ENCODE measurements at regions not wholly inside any gene's neighbourhood (a gene's known extent, or its start where the extent isn't known, plus 50 kb on each side); places are given as distances from the start of the nearest gene placed in this dataset.

DNA sequence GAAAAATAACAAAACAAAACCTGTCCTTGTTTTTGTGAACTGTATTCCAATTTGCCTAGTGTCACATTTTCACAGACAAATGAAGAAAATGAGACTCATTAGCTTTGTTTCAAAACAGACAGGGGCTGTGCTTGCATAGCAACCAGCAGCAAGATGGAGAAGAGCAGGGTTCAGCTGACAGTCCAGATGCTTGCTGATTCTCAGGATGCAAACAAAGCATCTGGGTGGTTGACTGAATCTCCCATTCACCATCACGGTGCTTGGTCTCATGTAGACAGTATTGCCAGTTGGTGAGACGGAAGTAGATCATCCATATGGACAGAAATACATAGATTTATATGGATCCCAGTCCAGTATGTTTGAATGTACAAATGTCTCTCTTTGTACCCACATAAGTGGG is 326.8 kb downstream of the CCDC85A start:
- peaks cover 19% of the 10 kb centered on the region for H3K9me3 Mint-ChIP-seq
- H3K27ac Mint-ChIP-seq = no peak overlapping the region
- DNase-seq (ENCODE audit: low spot score in 2 of 2, unreplicated experiment in 2 of 2) = no peak
- no peaks in the 10 kb centered on the region for H3K36me3 Mint-ChIP-seq
- TF ChIP-seq, protein P1, sequence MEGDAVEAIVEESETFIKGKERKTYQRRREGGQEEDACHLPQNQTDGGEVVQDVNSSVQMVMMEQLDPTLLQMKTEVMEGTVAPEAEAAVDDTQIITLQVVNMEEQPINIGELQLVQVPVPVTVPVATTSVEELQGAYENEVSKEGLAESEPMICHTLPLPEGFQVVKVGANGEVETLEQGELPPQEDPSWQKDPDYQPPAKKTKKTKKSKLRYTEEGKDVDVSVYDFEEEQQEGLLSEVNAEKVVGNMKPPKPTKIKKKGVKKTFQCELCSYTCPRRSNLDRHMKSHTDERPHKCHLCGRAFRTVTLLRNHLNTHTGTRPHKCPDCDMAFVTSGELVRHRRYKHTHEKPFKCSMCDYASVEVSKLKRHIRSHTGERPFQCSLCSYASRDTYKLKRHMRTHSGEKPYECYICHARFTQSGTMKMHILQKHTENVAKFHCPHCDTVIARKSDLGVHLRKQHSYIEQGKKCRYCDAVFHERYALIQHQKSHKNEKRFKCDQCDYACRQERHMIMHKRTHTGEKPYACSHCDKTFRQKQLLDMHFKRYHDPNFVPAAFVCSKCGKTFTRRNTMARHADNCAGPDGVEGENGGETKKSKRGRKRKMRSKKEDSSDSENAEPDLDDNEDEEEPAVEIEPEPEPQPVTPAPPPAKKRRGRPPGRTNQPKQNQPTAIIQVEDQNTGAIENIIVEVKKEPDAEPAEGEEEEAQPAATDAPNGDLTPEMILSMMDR (IDR thresholded peaks at IDR 0.05; ENCODE audit: unreplicated experiment) = no peak
- no peak overlapping the region for H3K4me3 Mint-ChIP-seq
- no peaks in the 10 kb centered on the region for H3K4me1 Mint-ChIP-seq
- H3K27me3 Mint-ChIP-seq (ENCODE audit: low read depth) = no peaks in the 10 kb centered on the region

DNA sequence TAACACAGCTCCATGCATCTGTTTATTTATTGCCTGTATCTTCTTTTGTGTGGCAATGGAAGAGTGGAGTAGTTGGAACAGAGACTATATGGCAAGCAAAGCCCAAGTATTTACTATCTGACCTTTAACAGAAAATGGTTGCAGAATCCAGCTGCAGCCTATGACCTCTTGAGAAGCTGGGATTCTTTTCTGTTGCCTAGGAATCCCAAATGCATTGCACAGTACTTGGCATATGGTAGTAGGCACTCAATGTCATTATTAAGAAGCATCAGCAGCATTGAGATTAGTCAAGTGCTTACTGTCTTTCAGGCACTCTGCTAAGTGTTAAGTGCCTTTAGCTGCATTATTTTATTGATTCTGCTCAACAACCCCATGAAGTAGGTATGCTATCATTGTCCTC is 331.6 kb downstream of the CCDC85A start:
- Mint-ChIP-seq H3K4me1 (no peaks in the 10 kb centered on the region), H3K27ac (no peak overlapping the region), H3K4me3 (no peak overlapping the region), H3K9me3 (peaks cover 14% of the 10 kb centered on the region), H3K36me3 (no peaks in the 10 kb centered on the region), H3K27me3 (ENCODE audit: low read depth) (peaks cover 3% of the 10 kb centered on the region)
- no peak for DNase-seq (ENCODE audit: low spot score in 2 of 2, unreplicated experiment in 2 of 2)
- TF ChIP-seq, protein P1 (IDR thresholded peaks at IDR 0.05; ENCODE audit: unreplicated experiment) = no peak

DNA sequence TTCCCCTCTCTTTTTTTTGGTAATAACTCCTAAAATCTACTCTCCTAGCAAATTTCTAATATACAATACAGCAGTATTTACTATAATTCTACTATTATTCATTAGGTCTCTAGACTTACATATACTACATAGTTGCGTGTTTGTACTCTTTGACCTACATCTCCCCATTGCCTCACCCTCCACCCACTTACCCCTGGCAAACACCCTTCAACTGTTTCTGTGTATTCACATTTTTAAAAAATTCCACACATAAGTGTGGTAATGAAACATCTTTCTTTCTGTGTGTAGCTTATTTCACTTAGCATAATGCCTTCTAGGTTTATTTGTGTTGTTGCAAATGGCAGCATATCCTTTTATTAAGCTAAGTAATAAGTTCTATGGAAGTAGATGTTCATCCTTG is 336.0 kb downstream of the CCDC85A start:
- H3K4me1 Mint-ChIP-seq = no peaks in the 10 kb centered on the region
- no peaks in the 10 kb centered on the region for H3K36me3 Mint-ChIP-seq
- H3K4me3 Mint-ChIP-seq = no peak overlapping the region
- TF ChIP-seq, protein P1 (IDR thresholded peaks at IDR 0.05; ENCODE audit: unreplicated experiment) = no peak
- no peak overlapping the region for H3K27ac Mint-ChIP-seq
- no peak for DNase-seq (ENCODE audit: low spot score in 2 of 2, unreplicated experiment in 2 of 2)
- H3K27me3 Mint-ChIP-seq (ENCODE audit: low read depth) = peaks cover 3% of the 10 kb centered on the region
- peaks cover 2% of the 10 kb centered on the region for H3K9me3 Mint-ChIP-seq

DNA sequence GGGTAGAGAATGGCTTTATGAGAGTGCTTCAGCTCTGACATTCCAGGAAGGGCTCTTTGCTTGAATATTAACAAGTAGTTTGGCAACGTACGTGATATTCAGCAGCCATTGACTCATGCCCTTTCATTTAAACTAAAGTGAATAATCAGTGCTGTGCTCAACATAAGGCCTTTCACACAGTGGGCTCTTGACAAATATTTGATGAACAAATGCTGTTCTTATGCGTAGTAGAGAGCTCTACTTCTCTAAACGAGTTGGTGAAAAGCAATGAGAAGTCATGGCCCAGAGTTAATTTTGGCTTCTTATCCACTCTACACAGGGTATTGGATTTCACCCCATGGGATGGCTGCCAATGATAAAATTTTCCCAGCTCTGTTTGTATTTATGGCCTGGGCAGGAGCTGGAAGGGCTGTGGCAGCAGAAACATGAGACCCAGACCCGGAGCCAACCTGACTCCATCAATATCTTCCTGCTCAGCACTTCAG is 338.9 kb downstream of the CCDC85A start:
- Mint-ChIP-seq H3K9me3 (peaks cover 2% of the 10 kb centered on the region), H3K4me3 (no peak overlapping the region), H3K27ac (no peak overlapping the region), H3K27me3 (ENCODE audit: low read depth) (peaks cover 1% of the 10 kb centered on the region), H3K36me3 (no peaks in the 10 kb centered on the region), H3K4me1 (no peaks in the 10 kb centered on the region)
- TF ChIP-seq, protein P1 (IDR thresholded peaks at IDR 0.05; ENCODE audit: unreplicated experiment) = no peak
- DNase-seq (ENCODE audit: low spot score in 2 of 2, unreplicated experiment in 2 of 2) = no peak

DNA sequence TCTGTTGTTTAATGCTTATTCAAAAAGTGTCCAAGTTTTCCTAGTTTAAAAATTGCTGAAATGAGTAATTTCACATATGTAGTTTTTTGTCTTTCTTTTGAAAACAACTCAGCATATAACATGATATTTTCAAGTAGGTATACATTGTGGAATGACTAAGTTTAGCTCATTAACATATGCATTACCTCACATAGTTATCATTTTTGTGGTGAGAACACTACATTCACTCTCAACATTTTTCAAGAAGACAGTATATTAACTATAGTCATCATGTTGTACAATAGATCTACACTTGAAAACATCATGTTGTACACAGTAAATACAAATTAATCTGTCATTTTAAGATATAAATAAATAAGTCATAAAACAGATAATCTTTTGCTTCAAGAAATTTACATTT is 340.0 kb downstream of the CCDC85A start:
- TF ChIP-seq, protein P1 (IDR thresholded peaks at IDR 0.05; ENCODE audit: unreplicated experiment) = no peak

More for the DNA sequence above, 340.0 kb downstream of the CCDC85A start:
- peaks cover 5% of the 10 kb centered on the region for H3K27me3 Mint-ChIP-seq (ENCODE audit: low read depth)
- H3K4me3 Mint-ChIP-seq = no peak overlapping the region
- H3K27ac Mint-ChIP-seq = no peak overlapping the region
- no peaks in the 10 kb centered on the region for H3K4me1 Mint-ChIP-seq
- H3K9me3 Mint-ChIP-seq = peaks cover 2% of the 10 kb centered on the region
- H3K36me3 Mint-ChIP-seq = no peaks in the 10 kb centered on the region
- DNase-seq (ENCODE audit: low spot score in 2 of 2, unreplicated experiment in 2 of 2) = no peak
